ENCODE measurements at regions not wholly inside any gene's neighbourhood (a gene's known extent, or its start where the extent isn't known, plus 50 kb on each side); places are given as distances from the start of the nearest gene placed in this dataset.

DNA sequence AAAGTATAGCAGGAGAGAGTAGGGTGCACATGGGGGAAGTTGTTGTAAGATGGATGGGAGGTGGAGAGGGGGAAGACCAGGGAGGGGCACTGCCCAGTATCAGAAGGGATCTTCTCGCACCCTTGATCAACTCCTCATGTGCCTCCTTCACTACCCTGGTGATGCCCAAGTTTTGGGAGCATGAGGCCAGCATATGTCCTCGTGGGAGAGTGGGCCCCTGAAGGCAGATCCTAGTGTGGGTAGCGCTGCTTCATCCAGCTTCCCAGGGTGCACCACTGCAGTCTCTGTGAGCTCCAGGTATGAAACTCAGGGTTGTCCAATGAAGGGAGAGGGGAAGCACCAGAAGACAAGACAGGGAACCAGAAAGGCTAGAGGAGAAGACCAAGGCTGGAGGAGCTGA lies 82.2 kb upstream of the FOXP4 start:
- H3K27ac ChIP-seq (ENCODE audit: low read depth, low read length): no peak overlapping the region
- H3K9me3 ChIP-seq (ENCODE audit: control insufficient read depth, low read length): no peaks in the 10 kb centered on the region
- WGBS, 2 experiments (ENCODE audit: insufficient coverage in 1 of 2, insufficient read length in 1 of 2): 97 to 100% methylated on average over 2 to 3 of the region's 3 CpGs
- H3K4me1 ChIP-seq (ENCODE audit: control insufficient read depth, insufficient read depth, low read length): no peaks in the 10 kb centered on the region
- no peak overlapping the region for H3K27ac Mint-ChIP-seq
- peaks cover 5% of the 10 kb centered on the region for H3K4me1 Mint-ChIP-seq
- no peak overlapping the region for H3K4me3 ChIP-seq (ENCODE audit: low read length)
- peaks cover 23% of the 10 kb centered on the region for H3K27me3 ChIP-seq (ENCODE audit: control insufficient read depth, insufficient read depth, low read length, poor library complexity, severe bottlenecking)
- H3K4me3 Mint-ChIP-seq: no peak overlapping the region
- no peak overlapping the region for H3K9ac ChIP-seq (ENCODE audit: extremely low read depth, low read length, poor library complexity, severe bottlenecking)
- H3K36me3 Mint-ChIP-seq (ENCODE audit: low read depth): no peaks in the 10 kb centered on the region
- no peaks in the 10 kb centered on the region for H3K36me3 ChIP-seq (ENCODE audit: control insufficient read depth, insufficient read depth, low read length)
- H3K27me3 Mint-ChIP-seq (ENCODE audit: insufficient read depth): peaks cover 80% of the 10 kb centered on the region
- TF ChIP-seq, protein P1, sequence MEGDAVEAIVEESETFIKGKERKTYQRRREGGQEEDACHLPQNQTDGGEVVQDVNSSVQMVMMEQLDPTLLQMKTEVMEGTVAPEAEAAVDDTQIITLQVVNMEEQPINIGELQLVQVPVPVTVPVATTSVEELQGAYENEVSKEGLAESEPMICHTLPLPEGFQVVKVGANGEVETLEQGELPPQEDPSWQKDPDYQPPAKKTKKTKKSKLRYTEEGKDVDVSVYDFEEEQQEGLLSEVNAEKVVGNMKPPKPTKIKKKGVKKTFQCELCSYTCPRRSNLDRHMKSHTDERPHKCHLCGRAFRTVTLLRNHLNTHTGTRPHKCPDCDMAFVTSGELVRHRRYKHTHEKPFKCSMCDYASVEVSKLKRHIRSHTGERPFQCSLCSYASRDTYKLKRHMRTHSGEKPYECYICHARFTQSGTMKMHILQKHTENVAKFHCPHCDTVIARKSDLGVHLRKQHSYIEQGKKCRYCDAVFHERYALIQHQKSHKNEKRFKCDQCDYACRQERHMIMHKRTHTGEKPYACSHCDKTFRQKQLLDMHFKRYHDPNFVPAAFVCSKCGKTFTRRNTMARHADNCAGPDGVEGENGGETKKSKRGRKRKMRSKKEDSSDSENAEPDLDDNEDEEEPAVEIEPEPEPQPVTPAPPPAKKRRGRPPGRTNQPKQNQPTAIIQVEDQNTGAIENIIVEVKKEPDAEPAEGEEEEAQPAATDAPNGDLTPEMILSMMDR (conservative IDR thresholded peaks at IDR 0.05): no peak
- no peak for DNase-seq
- H3K9me3 Mint-ChIP-seq: no peaks in the 10 kb centered on the region

DNA sequence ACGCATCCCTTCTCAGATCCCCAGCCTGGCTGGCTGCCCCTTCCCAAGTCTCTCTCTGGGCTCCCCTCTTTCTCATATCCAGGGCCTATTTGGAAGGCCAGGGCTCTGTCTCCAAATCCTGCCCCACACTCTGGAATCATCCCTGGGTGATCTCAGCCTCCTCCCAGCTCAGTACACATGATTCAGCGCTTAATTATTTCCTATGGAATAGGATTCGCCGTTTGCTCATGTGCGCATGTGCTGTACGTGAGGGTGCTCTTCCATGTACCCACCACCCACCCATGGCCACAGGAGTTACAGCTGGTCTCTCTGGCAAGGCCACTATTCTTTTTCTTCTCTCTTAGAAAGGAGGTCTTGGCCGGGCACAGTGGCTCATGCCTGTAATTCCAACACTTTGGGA lies 81.7 kb upstream of the FOXP4 start:
- Mint-ChIP-seq H3K4me1 (peaks cover 6% of the 10 kb centered on the region), H3K27ac (no peak overlapping the region), H3K36me3 (ENCODE audit: low read depth) (no peaks in the 10 kb centered on the region), H3K9me3 (no peaks in the 10 kb centered on the region), H3K4me3 (no peak overlapping the region), H3K27me3 (ENCODE audit: insufficient read depth) (peaks cover 82% of the 10 kb centered on the region)
- no peak for DNase-seq
- no peak overlapping the region for H3K27ac ChIP-seq (ENCODE audit: low read depth, low read length)
- TF ChIP-seq, protein P1 (conservative IDR thresholded peaks at IDR 0.05): no peak
- H3K27me3 ChIP-seq (ENCODE audit: control insufficient read depth, insufficient read depth, low read length, poor library complexity, severe bottlenecking): peaks cover 28% of the 10 kb centered on the region
- no peak overlapping the region for H3K4me3 ChIP-seq (ENCODE audit: low read length)
- no peaks in the 10 kb centered on the region for H3K36me3 ChIP-seq (ENCODE audit: control insufficient read depth, insufficient read depth, low read length)
- no peaks in the 10 kb centered on the region for H3K9me3 ChIP-seq (ENCODE audit: control insufficient read depth, low read length)
- WGBS, 2 experiments (ENCODE audit: insufficient coverage in 1 of 2, insufficient read length in 1 of 2): 91 to 97% methylated on average over 4 to 7 of the region's 7 CpGs
- H3K9ac ChIP-seq (ENCODE audit: extremely low read depth, low read length, poor library complexity, severe bottlenecking): no peak overlapping the region
- no peaks in the 10 kb centered on the region for H3K4me1 ChIP-seq (ENCODE audit: control insufficient read depth, insufficient read depth, low read length)

DNA sequence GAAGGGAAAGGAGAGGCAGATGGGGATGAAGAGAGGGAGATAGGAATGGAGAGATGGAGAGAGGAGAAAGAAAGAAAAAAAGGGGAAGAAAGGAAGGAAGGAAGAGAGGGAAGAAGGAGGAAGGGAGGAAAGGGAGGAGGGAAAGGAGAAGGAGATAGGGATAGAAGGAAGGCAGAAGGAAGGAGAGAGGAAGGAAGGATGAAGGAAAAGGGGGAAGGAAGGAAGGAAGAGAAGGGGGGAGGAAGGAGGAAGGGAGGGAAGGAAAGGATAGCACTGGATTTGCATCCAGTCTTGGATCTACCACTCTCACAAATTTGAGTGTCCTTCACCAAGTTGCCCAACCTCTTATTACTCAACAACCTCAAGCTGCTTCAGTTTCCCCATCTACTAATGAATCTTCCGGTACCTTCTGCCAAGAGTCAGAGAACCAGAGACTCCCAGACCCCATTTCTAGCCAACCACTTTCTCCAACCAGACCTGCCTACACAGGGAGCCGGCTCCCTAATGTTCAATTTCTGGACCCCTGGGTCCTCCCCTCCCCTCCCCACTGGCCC lies 79.7 kb upstream of the FOXP4 start:
- no peaks in the 10 kb centered on the region for H3K9me3 Mint-ChIP-seq
- H3K36me3 Mint-ChIP-seq (ENCODE audit: low read depth): no peaks in the 10 kb centered on the region
- Histone ChIP-seq H3K9ac (ENCODE audit: extremely low read depth, low read length, poor library complexity, severe bottlenecking) (no peak overlapping the region), H3K27ac (ENCODE audit: low read depth, low read length) (no peak overlapping the region), H3K36me3 (ENCODE audit: control insufficient read depth, insufficient read depth, low read length) (no peaks in the 10 kb centered on the region), H3K9me3 (ENCODE audit: control insufficient read depth, low read length) (no peaks in the 10 kb centered on the region), H3K27me3 (ENCODE audit: control insufficient read depth, insufficient read depth, low read length, poor library complexity, severe bottlenecking) (peaks cover 48% of the 10 kb centered on the region), H3K4me3 (ENCODE audit: low read length) (no peak overlapping the region), H3K4me1 (ENCODE audit: control insufficient read depth, insufficient read depth, low read length) (peaks cover under 1% of the 10 kb centered on the region)
- H3K27ac Mint-ChIP-seq: no peak overlapping the region
- DNase-seq: no peak
- no peak overlapping the region for H3K4me3 Mint-ChIP-seq
- 0 to 46% methylated on average over 1 to 2 of the region's 2 CpGs for WGBS, 2 experiments (ENCODE audit: insufficient coverage in 1 of 2, insufficient read length in 1 of 2)
- peaks cover 92% of the 10 kb centered on the region for H3K27me3 Mint-ChIP-seq (ENCODE audit: insufficient read depth)
- TF ChIP-seq, protein P1 (conservative IDR thresholded peaks at IDR 0.05): no peak
- H3K4me1 Mint-ChIP-seq: peaks cover 15% of the 10 kb centered on the region

All from endodermal cell (in vitro differentiated cells).